H9 (cell line): ENCODE measurements at regions not wholly inside any gene's neighbourhood (a gene's known extent, or its start where the extent isn't known, plus 50 kb on each side); places are given as distances from the start of the nearest gene placed in this dataset.

ENCODE experiments used
- DNase-seq: peaks from one replicate; pipeline ENCODE4 v3.0.0-alpha.2; 2017
- H2AFZ ChIP-seq: one replicate; pipeline ENCODE4 v1.6.1; 2013; ENCODE audit warnings: mild to moderate bottlenecking, low read length, control low read depth, moderate library complexity
- H2AK5ac ChIP-seq: 2 replicates; pipeline ENCODE4 v1.6.1; 2013; ENCODE audit warnings: low read length, control low read depth, mixed read lengths; ENCODE audit not compliant: insufficient read length
- H2BK120ac ChIP-seq: one replicate; pipeline ENCODE4 v1.6.1; 2013; ENCODE audit warnings: low read depth, mild to moderate bottlenecking, low read length, control low read depth, inconsistent platforms; ENCODE audit not compliant: poor library complexity, severe bottlenecking
- H2BK12ac ChIP-seq: 2 replicates; pipeline ENCODE4 v1.6.1; 2013; ENCODE audit warnings: low read length, control low read depth, mixed read lengths, low read depth; ENCODE audit not compliant: insufficient read length
- H2BK15ac ChIP-seq: 2 replicates; pipeline ENCODE4 v1.6.1; 2013; ENCODE audit warnings: low read depth, low read length, control low read depth
- H2BK20ac ChIP-seq: one replicate; pipeline ENCODE4 v1.6.1; 2013; ENCODE audit warnings: low read depth, mild to moderate bottlenecking, low read length, control low read depth, inconsistent platforms; ENCODE audit not compliant: poor library complexity, severe bottlenecking
- H2BK5ac ChIP-seq: 2 replicates; pipeline ENCODE4 v1.6.1; 2013; ENCODE audit warnings: low read length, control low read depth, mixed read lengths; ENCODE audit not compliant: insufficient read length
- H3K14ac ChIP-seq: 2 replicates; pipeline ENCODE4 v1.6.1; 2013; ENCODE audit warnings: low read length, control low read depth; ENCODE audit not compliant: insufficient read depth
- H3K18ac ChIP-seq: 2 replicates; pipeline ENCODE4 v1.6.1; 2013; ENCODE audit warnings: low read depth, mild to moderate bottlenecking, mixed read lengths, low read length, control low read depth; ENCODE audit not compliant: insufficient read length
- H3K23ac ChIP-seq: 2 replicates; pipeline ENCODE4 v1.6.1; 2013; ENCODE audit warnings: low read length, control low read depth, mixed read lengths, low read depth; ENCODE audit not compliant: insufficient read length
- H3K23me2 ChIP-seq: 2 replicates; pipeline ENCODE4 v1.6.1; 2013; ENCODE audit warnings: low read depth, mild to moderate bottlenecking, mixed read lengths, low read length, control low read depth; ENCODE audit not compliant: insufficient read length, poor library complexity, severe bottlenecking
- H3K27ac ChIP-seq: 2 replicates; pipeline ENCODE4 v1.5.1; 2013; ENCODE audit warnings: low read length, control low read depth, mixed read lengths, low read depth; ENCODE audit not compliant: insufficient read length
- H3K27me3 ChIP-seq: 2 replicates; pipeline ENCODE4 v1.6.1; 2013; ENCODE audit warnings: low read length, control low read depth, inconsistent platforms; ENCODE audit not compliant: insufficient read depth
- H3K4ac ChIP-seq: 2 replicates; pipeline ENCODE4 v1.6.1; 2013; ENCODE audit warnings: low read depth, mild to moderate bottlenecking, control low read depth, inconsistent platforms, low read length, moderate library complexity
- H3K4me1 ChIP-seq: 2 replicates; pipeline ENCODE4 v1.6.1; 2013; ENCODE audit warnings: low read length, control low read depth, inconsistent platforms; ENCODE audit not compliant: insufficient read depth
- H3K4me2 ChIP-seq: 2 replicates; pipeline ENCODE4 v1.6.1; 2013; ENCODE audit warnings: low read length, control low read depth, mixed read lengths; ENCODE audit not compliant: insufficient read length, insufficient read depth
- H3K56ac ChIP-seq: 2 replicates; pipeline ENCODE4 v1.6.1; 2013; ENCODE audit warnings: low read depth, mild to moderate bottlenecking, mixed read lengths, low read length, control low read depth; ENCODE audit not compliant: insufficient read length
- H3K79me1 ChIP-seq: 2 replicates; pipeline ENCODE4 v1.6.1; 2013; ENCODE audit warnings: low read depth, mild to moderate bottlenecking, moderate library complexity, low read length, control low read depth, inconsistent platforms; ENCODE audit not compliant: insufficient read depth, poor library complexity, severe bottlenecking
- H3K79me2 ChIP-seq: 2 replicates; pipeline ENCODE4 v1.6.1; 2013; ENCODE audit warnings: low read length, control low read depth, inconsistent platforms; ENCODE audit not compliant: insufficient read depth
- H3K9ac ChIP-seq: 2 replicates; pipeline ENCODE4 v1.6.1; 2013; ENCODE audit warnings: low read length, control low read depth, mixed read lengths; ENCODE audit not compliant: insufficient read length; ENCODE audit errors: extremely low read depth
- H3K9me3 ChIP-seq: one replicate; pipeline ENCODE4 v1.6.1; 2013; ENCODE audit warnings: low read depth, low read length, inconsistent platforms; ENCODE audit not compliant: control insufficient read depth
- H3T11ph ChIP-seq: one replicate; pipeline ENCODE4 v1.6.1; 2013; ENCODE audit warnings: mild to moderate bottlenecking, low read length, control low read depth, inconsistent platforms
- H4K20me1 ChIP-seq: one replicate; pipeline ENCODE4 v1.6.1; 2013; ENCODE audit not compliant: control insufficient read depth, insufficient read length, insufficient read depth
- H4K5ac ChIP-seq: 2 replicates; pipeline ENCODE4 v1.6.1; 2013; ENCODE audit warnings: low read depth, mild to moderate bottlenecking, mixed read lengths, low read length, control low read depth; ENCODE audit not compliant: insufficient read length
- H4K8ac ChIP-seq: replicated peaks from 2 replicates; pipeline ENCODE4 v1.6.1; 2013; ENCODE audit warnings: low read length, control low read depth, mixed read lengths, low read depth; ENCODE audit not compliant: insufficient read length
- H4K91ac ChIP-seq: 2 replicates; pipeline ENCODE4 v1.6.1; 2013; ENCODE audit warnings: low read depth, mild to moderate bottlenecking, moderate library complexity, mixed read lengths, low read length, control low read depth; ENCODE audit not compliant: insufficient read length
- H3K27ac Mint-ChIP-seq, 3 experiments: 2 replicates in 2 of 3; 3 replicates in 1 of 3; pipeline ENCODE4 v1.8.0; 2020 to 2021; ENCODE audit warnings: mixed read lengths in 3 of 3, mild to moderate bottlenecking in 1 of 3, moderate library complexity in 1 of 3
- H3K27me3 Mint-ChIP-seq: 2 replicates; pipeline ENCODE4 v1.8.0; 2021; ENCODE audit warnings: low read depth, mild to moderate bottlenecking, moderate library complexity, mixed read lengths
- H3K36me3 Mint-ChIP-seq, 3 experiments: 2 replicates in 2 of 3; 3 replicates in 1 of 3; pipeline ENCODE4 v1.8.0; 2020 to 2021; ENCODE audit warnings: low read depth in 3 of 3, mixed read lengths in 3 of 3; ENCODE audit not compliant: insufficient read depth in 1 of 3
- H3K4me1 Mint-ChIP-seq, 2 experiments: 2 replicates each; pipeline ENCODE4 v1.8.0; 2020; ENCODE audit warnings: mixed read lengths in 2 of 2
- H3K4me3 Mint-ChIP-seq, 2 experiments: 2 replicates in 1 of 2; 3 replicates in 1 of 2; pipeline ENCODE4 v1.8.0; 2020 to 2021; ENCODE audit warnings: mild to moderate bottlenecking in 2 of 2, mixed read lengths in 2 of 2, moderate library complexity in 1 of 2
- H3K9me3 Mint-ChIP-seq, 2 experiments: 2 replicates in 1 of 2; 3 replicates in 1 of 2; pipeline ENCODE4 v1.8.0; 2020; ENCODE audit warnings: mild to moderate bottlenecking in 2 of 2, mixed read lengths in 2 of 2, moderate library complexity in 1 of 2
- CTCF ChIP-seq: fragments of 200-600 bp; sonication (generic); conservative IDR thresholded peaks from 3 replicates; pipeline ENCODE4 v1.8.0; 2021; ENCODE audit warnings: antibody characterized with exemption, mild to moderate bottlenecking
- whole genome bisulfite sequencing: extraction: QIAGEN DNeasy Blood & Tissue Kit; methylation state at CpG from one replicate; pipeline ENCODE4 v1.1.7; 2013; ENCODE audit warnings: missing lambda C conversion rate, low lambda C conversion rate, mixed read lengths; ENCODE audit not compliant: insufficient read length; ENCODE audit errors: extremely low coverage; 5-methylcytosine and 5-hydroxymethylcytosine counted together

GRCh38 chr22:48558016-48558415 is 1269.7 kb downstream of the BRD1 start:
- no peak overlapping the region for H4K8ac ChIP-seq
- no peak overlapping the region for H3K4me3 Mint-ChIP-seq
- H3K23ac ChIP-seq: no peak overlapping the region
- H4K20me1 ChIP-seq: no peaks in the 10 kb centered on the region
- H3K56ac ChIP-seq: no peak overlapping the region
- H4K5ac ChIP-seq: no peak overlapping the region
- H3K14ac ChIP-seq: no peak overlapping the region
- H3K27me3 ChIP-seq: no peaks in the 10 kb centered on the region
- no peaks in the 10 kb centered on the region for H3K79me2 ChIP-seq
- H3K9me3 Mint-ChIP-seq: no peaks in the 10 kb centered on the region
- H3K27me3 Mint-ChIP-seq: no peaks in the 10 kb centered on the region; the same call in 1 of the 2 replicates
- H2BK15ac ChIP-seq: no peak overlapping the region
- no peak overlapping the region for H2AFZ ChIP-seq
- no peak overlapping the region for H2AK5ac ChIP-seq
- no peaks in the 10 kb centered on the region for H3K23me2 ChIP-seq
- peak overlapping the region in 1 of 3 experiments; percentile 66; a peak in 1 of 7 replicates for H3K27ac Mint-ChIP-seq
- no CpG with 5 or more reads among the region's 12 CpGs for WGBS
- no peaks in the 10 kb centered on the region for H3K9me3 ChIP-seq
- no peak overlapping the region for H2BK120ac ChIP-seq
- DNase-seq: no peak
- H3K4me1 ChIP-seq: no peaks in the 10 kb centered on the region
- H2BK12ac ChIP-seq: no peak overlapping the region
- peaks cover 3% of the 10 kb centered on the region for H3K79me1 ChIP-seq
- H3K36me3 Mint-ChIP-seq: no peaks in the 10 kb centered on the region
- H2BK20ac ChIP-seq: no peak overlapping the region
- H3K27ac ChIP-seq: no peak overlapping the region
- no peak for TF ChIP-seq CTCF
- peaks cover 7 to 19% of the 10 kb centered on the region in 2 experiments for H3K4me1 Mint-ChIP-seq
- H3T11ph ChIP-seq: no peak overlapping the region
- no peak overlapping the region for H3K9ac ChIP-seq
- H3K4me2 ChIP-seq: no peak overlapping the region
- H2BK5ac ChIP-seq: no peak overlapping the region
- H3K18ac ChIP-seq: no peak overlapping the region
- H4K91ac ChIP-seq: no peak overlapping the region
- H3K4ac ChIP-seq: no peak overlapping the region
